HG03575 (cell line): ENCODE measurements at regions not wholly inside any gene's neighbourhood (a gene's known extent, or its start where the extent isn't known, plus 50 kb on each side); places are given as distances from the start of the nearest gene placed in this dataset.
"Not testable (repeated sequence)": the region's sequence is repeated elsewhere in the genome, so short reads cannot be mapped to it uniquely, and the experiment has no call there.

ENCODE experiments used
- ATAC-seq: cut with Tn5 transposase; IDR thresholded peaks from one replicate; pipeline ENCODE4 v1.9.1; 2021; ENCODE audit not compliant: unreplicated experiment, insufficient number of reproducible peaks, low FRiP score; ENCODE audit errors: extremely low read depth

- not testable (repeated sequence) for ATAC-seq
Measured at GRCh38 chr1:146393154-146393553, 164.3 kb upstream of the NOTCH2NLA start.

- not testable (repeated sequence) for ATAC-seq
Measured at GRCh38 chr1:146389178-146389577, 160.4 kb upstream of the NOTCH2NLA start.

DNA sequence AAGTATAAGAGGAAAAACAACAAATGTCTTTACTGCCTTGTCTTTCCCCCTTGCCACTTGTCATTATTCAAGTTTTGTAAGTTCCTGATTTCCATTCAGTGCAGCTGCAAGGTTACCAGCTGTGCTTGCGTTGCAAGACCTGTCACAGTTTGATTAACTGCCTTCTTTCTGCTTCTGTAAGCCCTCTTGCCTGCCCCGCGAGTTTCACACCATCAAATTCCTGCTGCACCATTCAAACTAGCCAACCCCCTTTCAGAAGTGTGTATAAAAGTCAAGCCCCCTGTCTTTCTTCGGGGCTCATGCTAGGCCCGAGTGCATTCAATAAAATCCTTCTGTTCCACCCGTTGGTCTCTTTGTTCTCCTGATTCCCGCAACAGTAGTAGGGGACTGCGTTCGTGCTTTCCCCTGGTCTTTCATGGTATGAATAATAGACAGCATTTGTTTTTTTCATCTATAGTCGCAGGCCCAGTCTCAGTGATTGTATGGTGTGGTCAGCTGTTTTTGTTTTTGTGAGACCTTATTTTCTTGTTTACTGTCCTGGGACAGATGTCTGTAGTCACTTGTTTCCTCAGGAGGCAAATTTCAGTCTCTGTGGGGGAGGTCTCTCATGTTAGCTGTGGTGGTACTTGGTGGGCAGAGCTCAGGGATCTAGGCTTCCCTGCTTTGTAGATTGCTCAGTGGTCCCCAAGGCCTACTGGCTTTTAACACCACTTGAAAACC lies 159.1 kb upstream of the NOTCH2NLA start:
- ATAC-seq, result not testable (repeated sequence)

DNA sequence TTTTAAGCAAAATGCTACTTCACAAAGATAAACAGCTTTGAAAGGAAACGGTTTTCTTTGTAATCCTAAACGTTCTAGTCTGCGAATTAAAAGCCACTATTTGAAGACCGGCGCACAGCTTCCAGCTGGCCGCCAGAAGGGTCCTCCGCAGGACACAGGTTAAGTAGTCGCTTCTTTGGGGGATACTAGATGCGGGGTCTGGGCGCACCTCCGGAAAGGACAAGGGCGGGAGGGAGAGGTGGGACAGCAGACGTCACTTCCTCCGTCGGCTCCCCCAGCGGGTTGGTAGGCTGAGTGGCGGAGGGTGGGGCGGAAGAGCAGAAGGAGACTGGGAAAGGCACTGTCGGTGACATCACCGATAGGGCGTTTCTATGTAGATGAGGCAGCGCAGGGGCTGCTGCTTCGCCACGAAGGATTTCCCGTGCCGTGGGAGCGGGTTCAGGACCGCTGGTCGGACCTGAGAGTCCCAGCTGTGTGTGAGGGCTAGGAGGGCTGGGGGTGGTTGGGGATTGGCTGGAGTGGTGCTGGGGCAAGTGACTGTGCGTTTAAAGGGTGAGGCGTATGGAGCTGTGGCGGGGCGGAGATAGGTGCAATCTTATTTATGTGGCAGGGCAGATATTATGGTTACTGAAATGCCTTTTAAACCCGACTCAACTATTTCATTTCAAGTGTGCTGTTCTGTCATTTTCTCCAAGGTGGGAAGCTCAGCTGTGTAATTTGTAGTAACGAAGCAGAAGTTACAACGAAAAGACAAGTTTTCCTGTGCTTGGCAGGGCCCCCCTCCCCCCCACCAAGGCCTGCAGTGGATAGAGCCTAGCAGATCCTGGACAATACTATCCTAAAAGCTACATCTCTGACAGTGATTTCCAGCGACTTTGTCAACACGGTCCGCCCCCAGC lies 158.3 kb upstream of the NOTCH2NLA start:
- peak; percentile 46 for ATAC-seq

- ATAC-seq, result not testable (repeated sequence)
Measured at GRCh38 chr1:146381196-146381595, 152.4 kb upstream of the NOTCH2NLA start.

GRCh38 chr1:146376708-146377496 lies 148.1 kb upstream of the NOTCH2NLA start:
- ATAC-seq, result peak; percentile 67

GRCh38 chr1:146376309-146376707 lies 147.5 kb upstream of the NOTCH2NLA start:
- ATAC-seq, result not testable (repeated sequence)

GRCh38 chr1:146375108-146375507 lies 146.3 kb upstream of the NOTCH2NLA start:
- ATAC-seq, result not testable (repeated sequence)

GRCh38 chr1:146369940-146370339 lies 141.1 kb upstream of the NOTCH2NLA start:
- not testable (repeated sequence) for ATAC-seq

- not testable (repeated sequence) for ATAC-seq
Measured at GRCh38 chr1:146355373-146355772, 126.6 kb upstream of the NOTCH2NLA start.

GRCh38 chr1:146326863-146327262 lies 98.0 kb upstream of the NOTCH2NLA start:
- not testable (repeated sequence) for ATAC-seq

DNA sequence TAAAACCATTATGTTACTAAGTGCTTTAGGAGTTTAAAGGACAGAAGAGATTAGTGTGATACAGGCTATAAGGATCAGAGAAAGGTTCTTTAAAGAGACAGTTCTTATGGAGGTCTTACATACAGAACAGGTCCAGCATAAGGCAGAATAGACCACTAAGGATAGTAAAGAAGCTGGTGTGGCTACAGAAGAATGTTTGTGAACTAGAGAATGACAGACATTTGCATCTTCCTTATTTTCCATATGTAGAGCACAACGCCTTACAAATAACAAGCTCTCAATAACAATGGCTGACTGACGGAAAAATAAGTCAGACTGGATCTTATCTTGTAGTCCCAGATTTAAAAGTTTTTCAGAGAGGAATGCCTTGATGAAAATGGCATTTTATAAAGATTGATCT lies 95.6 kb upstream of the NOTCH2NLA start:
- ATAC-seq, result not testable (repeated sequence)

DNA sequence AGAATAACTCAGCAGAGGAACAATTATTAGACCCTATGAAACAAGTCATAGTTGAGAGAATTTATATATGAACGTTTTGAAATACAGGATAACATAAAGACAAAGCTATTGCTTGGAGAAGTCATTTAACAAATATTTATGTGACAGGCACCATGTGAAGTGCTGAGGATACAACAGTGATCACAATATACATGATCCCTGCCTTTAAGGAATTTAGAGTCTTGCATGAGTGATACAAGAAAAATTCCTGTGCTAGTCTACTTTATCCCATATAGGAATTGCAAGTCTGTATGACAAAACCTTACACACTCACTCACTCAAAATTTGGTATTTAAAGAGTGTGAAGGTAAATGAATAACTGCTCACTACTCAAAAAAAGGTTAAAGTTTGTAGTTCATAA lies 94.5 kb upstream of the NOTCH2NLA start:
- ATAC-seq, result not testable (repeated sequence)

- not testable (repeated sequence) for ATAC-seq
Measured at GRCh38 chr1:146322893-146323292, 94.1 kb upstream of the NOTCH2NLA start.

DNA sequence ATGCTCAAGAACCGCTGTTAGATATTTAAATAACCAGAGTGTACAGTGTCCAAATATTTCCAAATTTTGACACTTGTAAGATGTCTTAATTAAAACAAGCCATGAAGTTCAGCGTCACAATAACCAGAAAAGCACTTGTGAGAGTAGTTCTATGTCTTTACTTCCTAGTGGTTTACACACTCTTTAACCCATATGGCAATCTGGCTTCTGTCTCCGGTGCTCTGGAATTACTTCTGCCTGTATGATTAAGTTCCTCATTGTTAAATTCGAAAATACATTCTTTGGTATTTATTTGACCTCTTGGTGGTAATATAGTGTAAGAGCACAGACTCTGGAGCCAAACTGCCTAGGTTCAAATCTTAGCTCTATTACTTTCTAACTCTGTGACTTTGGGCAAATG lies 89.9 kb upstream of the NOTCH2NLA start:
- not testable (repeated sequence) for ATAC-seq

GRCh38 chr1:146317785-146318184 lies 89.0 kb upstream of the NOTCH2NLA start:
- not testable (repeated sequence) for ATAC-seq

GRCh38 chr1:146314449-146315246 lies 85.8 kb upstream of the NOTCH2NLA start:
- not testable (repeated sequence) for ATAC-seq

DNA sequence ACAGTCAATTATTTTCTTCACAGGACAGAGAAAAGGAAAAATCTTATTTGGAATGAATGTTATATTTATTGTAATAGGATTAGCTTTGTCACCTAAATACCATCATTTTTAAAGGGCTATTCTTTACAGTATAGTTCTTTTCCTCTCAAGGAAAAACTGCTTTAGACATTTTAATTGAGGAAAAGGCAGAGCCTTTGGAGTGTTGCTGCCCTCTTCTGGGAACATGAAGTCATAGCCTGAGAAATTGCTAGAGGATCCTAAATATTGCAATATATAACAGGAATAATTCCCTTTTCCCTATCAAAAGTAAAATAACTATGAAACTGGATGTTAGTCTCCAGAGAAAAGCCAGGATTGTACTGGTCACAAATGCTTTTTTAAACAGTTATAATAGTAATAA lies 81.8 kb upstream of the NOTCH2NLA start:
- ATAC-seq, result not testable (repeated sequence)
